Activated naive CD4-positive, alpha-beta T cell treated with anti-CD3 and anti-CD28 coated beads, Interleukin-2, amount 50 U/mL, for 72 hours (primary cell): ENCODE measurements at regions not wholly inside any gene's neighbourhood (a gene's known extent, or its start where the extent isn't known, plus 50 kb on each side); places are given as distances from the start of the nearest gene placed in this dataset.
A peak's percentile ranks its signal among the peaks of the same experiment; 100 is the strongest.

ENCODE experiments used
- ATAC-seq, 2 donors: fragments of 150-1000 bp; cut with Tn5 transposase; 2 replicates each; pipeline ENCODE4 v1.10.0; 2021; ENCODE audit warnings: mild to moderate bottlenecking in 2 of 2, moderate library complexity in 2 of 2
- DNase-seq, 2 donors: peaks; one replicate each; pipeline ENCODE4 v3.0.0; 2021 to 2022; ENCODE audit warnings: low spot score in 2 of 2
- H3K27ac Mint-ChIP-seq, 2 donors: one replicate each; pipeline ENCODE4 v1.8.0; 2022; ENCODE audit warnings: mild to moderate bottlenecking in 2 of 2, mixed read lengths in 2 of 2
- H3K36me3 Mint-ChIP-seq, 2 donors: one replicate each; pipeline ENCODE4 v1.8.0; 2022; ENCODE audit warnings: mixed read lengths in 2 of 2
- H3K9me3 Mint-ChIP-seq, 2 donors: one replicate each; pipeline ENCODE4 v1.8.0; 2022; ENCODE audit warnings: mixed read lengths in 2 of 2

GRCh38 chr5:175321927-175322532 lies 122.0 kb downstream of the DRD1 start:
- ATAC-seq (no peak), DNase-seq (peak in 1 of 2 donors; percentile 38)
- Mint-ChIP-seq H3K36me3 (no peaks in the 10 kb centered on the region), H3K9me3 (peaks cover 3 to 7% of the 10 kb centered on the region in 2 donors), H3K27ac (no peak overlapping the region)

GRCh38 chr5:175319199-175319598 lies 124.8 kb downstream of the DRD1 start:
- DNase-seq (no peak), ATAC-seq (no peak)
- Mint-ChIP-seq H3K9me3 (peaks cover 6 to 7% of the 10 kb centered on the region in 2 donors), H3K36me3 (no peaks in the 10 kb centered on the region), H3K27ac (no peak overlapping the region)

GRCh38 chr5:175317872-175318271 lies 126.1 kb downstream of the DRD1 start:
- DNase-seq (no peak), ATAC-seq (no peak)
- H3K27ac Mint-ChIP-seq: no peak overlapping the region
- peaks cover 5 to 6% of the 10 kb centered on the region in 2 donors for H3K9me3 Mint-ChIP-seq
- no peaks in the 10 kb centered on the region for H3K36me3 Mint-ChIP-seq

GRCh38 chr5:175309218-175309810 lies 134.7 kb downstream of the DRD1 start:
- Mint-ChIP-seq H3K27ac (no peak overlapping the region), H3K36me3 (peaks cover 0 to 7% of the 10 kb centered on the region in 2 donors), H3K9me3 (peaks cover 2 to 8% of the 10 kb centered on the region in 2 donors)
- ATAC-seq (no peak), DNase-seq (no peak)

GRCh38 chr5:175308701-175309100 lies 135.3 kb downstream of the DRD1 start:
- no peak for ATAC-seq
- Mint-ChIP-seq H3K36me3 (peaks cover 0 to 13% of the 10 kb centered on the region in 2 donors), H3K27ac (no peak overlapping the region), H3K9me3 (peaks cover 8 to 14% of the 10 kb centered on the region in 2 donors)
- no peak for DNase-seq

- ATAC-seq: no peak
- H3K9me3 Mint-ChIP-seq: peaks cover 8 to 19% of the 10 kb centered on the region in 2 donors
- H3K36me3 Mint-ChIP-seq: peaks cover 0 to 19% of the 10 kb centered on the region in 2 donors
- no peak overlapping the region for H3K27ac Mint-ChIP-seq
- DNase-seq: no peak
Observed at GRCh38 chr5:175306381-175306780, 137.6 kb downstream of the DRD1 start.

- DNase-seq: no peak
- Mint-ChIP-seq H3K9me3 (peaks cover 8 to 19% of the 10 kb centered on the region in 2 donors), H3K27ac (no peak overlapping the region), H3K36me3 (peaks cover 0 to 19% of the 10 kb centered on the region in 2 donors)
- ATAC-seq: no peak
Observed at GRCh38 chr5:175305251-175305650, 138.7 kb downstream of the DRD1 start.

GRCh38 chr5:175290379-175290778 lies 153.6 kb downstream of the DRD1 start:
- Mint-ChIP-seq H3K36me3 (peaks cover 0 to 10% of the 10 kb centered on the region in 2 donors), H3K9me3 (peaks cover 7 to 8% of the 10 kb centered on the region in 2 donors), H3K27ac (no peak overlapping the region)
- ATAC-seq (no peak), DNase-seq (no peak)

- ATAC-seq: no peak
- Mint-ChIP-seq H3K36me3 (no peaks in the 10 kb centered on the region), H3K9me3 (no peaks in the 10 kb centered on the region), H3K27ac (no peak overlapping the region)
- DNase-seq: no peak
Observed at GRCh38 chr5:175288048-175288621, 155.8 kb downstream of the DRD1 start.

GRCh38 chr5:175286981-175287380 lies 157.0 kb downstream of the DRD1 start:
- H3K27ac Mint-ChIP-seq: no peak overlapping the region
- DNase-seq (no peak), ATAC-seq (no peak)
- H3K36me3 Mint-ChIP-seq: no peaks in the 10 kb centered on the region
- H3K9me3 Mint-ChIP-seq: no peaks in the 10 kb centered on the region

- no peaks in the 10 kb centered on the region for H3K9me3 Mint-ChIP-seq
- no peak overlapping the region for H3K27ac Mint-ChIP-seq
- ATAC-seq (no peak), DNase-seq (no peak)
- H3K36me3 Mint-ChIP-seq: no peaks in the 10 kb centered on the region
Observed at GRCh38 chr5:175285261-175285660, 158.7 kb downstream of the DRD1 start.

GRCh38 chr5:175284806-175285205 lies 159.2 kb downstream of the DRD1 start:
- no peak for ATAC-seq
- H3K9me3 Mint-ChIP-seq: no peaks in the 10 kb centered on the region

GRCh38 chr5:175282611-175283225 lies 161.3 kb downstream of the DRD1 start:
- no peaks in the 10 kb centered on the region for H3K9me3 Mint-ChIP-seq
- H3K36me3 Mint-ChIP-seq: no peaks in the 10 kb centered on the region
- no peak for DNase-seq
- H3K27ac Mint-ChIP-seq: no peak overlapping the region
- ATAC-seq: no peak

More at GRCh38 chr5:175284806-175285205, 159.2 kb downstream of the DRD1 start:
- Mint-ChIP-seq H3K27ac (no peak overlapping the region), H3K36me3 (no peaks in the 10 kb centered on the region)
- no peak for DNase-seq

- DNase-seq: no peak
- no peak for ATAC-seq
- Mint-ChIP-seq H3K9me3 (no peaks in the 10 kb centered on the region), H3K27ac (no peak overlapping the region), H3K36me3 (no peaks in the 10 kb centered on the region)
Observed at GRCh38 chr5:175281714-175282113, 162.3 kb downstream of the DRD1 start.

- Mint-ChIP-seq H3K9me3 (no peaks in the 10 kb centered on the region), H3K27ac (no peak overlapping the region), H3K36me3 (no peaks in the 10 kb centered on the region)
- ATAC-seq (no peak), DNase-seq (no peak)
Observed at GRCh38 chr5:175281257-175281656, 162.7 kb downstream of the DRD1 start.

- no peak for DNase-seq
- no peak for ATAC-seq
- Mint-ChIP-seq H3K36me3 (no peaks in the 10 kb centered on the region), H3K9me3 (no peaks in the 10 kb centered on the region), H3K27ac (no peak overlapping the region)
Observed at GRCh38 chr5:175279506-175279905, 164.5 kb downstream of the DRD1 start.

GRCh38 chr5:175275748-175276147 lies 168.2 kb downstream of the DRD1 start:
- Mint-ChIP-seq H3K9me3 (peaks cover 0 to 4% of the 10 kb centered on the region in 2 donors), H3K36me3 (no peaks in the 10 kb centered on the region), H3K27ac (no peak overlapping the region)
- no peak for DNase-seq
- no peak for ATAC-seq
